ENCODE measurements at regions not wholly inside any gene's neighbourhood (a gene's known extent, or its start where the extent isn't known, plus 50 kb on each side); places are given as distances from the start of the nearest gene placed in this dataset.

GRCh38 chr20:56890011-56890410, 260.9 kb downstream of the TFAP2C start:
- Histone ChIP-seq H3K4me3 (no peak overlapping the region), H3K27me3 (ENCODE audit: low read depth) (no peaks in the 10 kb centered on the region), H3K36me3 (no peaks in the 10 kb centered on the region), H3K4me1 (no peaks in the 10 kb centered on the region), H3K9me3 (no peaks in the 10 kb centered on the region), H3K27ac (no peak overlapping the region)
- no peak for DNase-seq
- no peak for ATAC-seq
- no peak for TF ChIP-seq CTCF (IDR thresholded peaks at IDR 0.05)
- intact Hi-C loops (cut with DNase I) = no loop called here

GRCh38 chr20:56893226-56893917, 264.3 kb downstream of the TFAP2C start:
- TF ChIP-seq CTCF (IDR thresholded peaks at IDR 0.05) = no peak
- Histone ChIP-seq H3K9me3 (no peaks in the 10 kb centered on the region), H3K36me3 (no peaks in the 10 kb centered on the region), H3K27me3 (ENCODE audit: low read depth) (peaks cover 11% of the 10 kb centered on the region), H3K4me1 (no peaks in the 10 kb centered on the region), H3K4me3 (no peak overlapping the region), H3K27ac (no peak overlapping the region)
- intact Hi-C loops (cut with DNase I) = no loop called here
- no peak for ATAC-seq
- no peak for DNase-seq

- intact Hi-C loops (cut with DNase I) = no loop called here
Observed at GRCh38 chr20:56896447-56896846, 267.3 kb downstream of the TFAP2C start.

GRCh38 chr20:56897318-56897957, 268.3 kb downstream of the TFAP2C start:
- Histone ChIP-seq H3K4me3 (no peak overlapping the region), H3K4me1 (no peaks in the 10 kb centered on the region), H3K9me3 (no peaks in the 10 kb centered on the region), H3K27me3 (ENCODE audit: low read depth) (peaks cover 12% of the 10 kb centered on the region), H3K27ac (no peak overlapping the region), H3K36me3 (no peaks in the 10 kb centered on the region)
- no peak for TF ChIP-seq CTCF (IDR thresholded peaks at IDR 0.05)
- ATAC-seq (no peak), DNase-seq (no peak)
- intact Hi-C loops (cut with DNase I) = no loop called here

More at GRCh38 chr20:56896447-56896846, 267.3 kb downstream of the TFAP2C start:
- Histone ChIP-seq H3K27me3 (ENCODE audit: low read depth) (peaks cover 12% of the 10 kb centered on the region), H3K4me3 (no peak overlapping the region), H3K36me3 (no peaks in the 10 kb centered on the region), H3K27ac (no peak overlapping the region), H3K4me1 (no peaks in the 10 kb centered on the region), H3K9me3 (no peaks in the 10 kb centered on the region)
- no peak for TF ChIP-seq CTCF (IDR thresholded peaks at IDR 0.05)
- ATAC-seq (no peak), DNase-seq (no peak)

GRCh38 chr20:56897958-56898349, 268.8 kb downstream of the TFAP2C start:
- ATAC-seq (no peak), DNase-seq (no peak)
- no peaks in the 10 kb centered on the region for H3K36me3 ChIP-seq
- intact Hi-C loops (cut with DNase I) = no loop called here
- no peak overlapping the region for H3K4me3 ChIP-seq
- no peaks in the 10 kb centered on the region for H3K4me1 ChIP-seq
- no peak for TF ChIP-seq CTCF (IDR thresholded peaks at IDR 0.05)
- H3K27me3 ChIP-seq (ENCODE audit: low read depth) = peaks cover 12% of the 10 kb centered on the region
- no peak overlapping the region for H3K27ac ChIP-seq
- H3K9me3 ChIP-seq = no peaks in the 10 kb centered on the region

Data from lower lobe of right lung (tissue), 2 donors.